HepG2 (cell line): ENCODE measurements at regions not wholly inside any gene's neighbourhood (a gene's known extent, or its start where the extent isn't known, plus 50 kb on each side); places are given as distances from the start of the nearest gene placed in this dataset.

ENCODE experiments used
- PRMT3 ChIP-seq: sonication (generic); formaldehyde crosslinking; IDR thresholded peaks from 2 replicates; pipeline ENCODE4 v1.8.1; 2022; ENCODE audit warnings: low read depth, mild to moderate bottlenecking, moderate library complexity, missing genetic modification reagents, borderline replicate concordance
- SIN3A ChIP-seq: IDR thresholded peaks from 2 replicates; pipeline ENCODE4 v1.6.1; 2011; ENCODE audit warnings: low read depth, mild to moderate bottlenecking, control low read depth, low read length, borderline replicate concordance
- ZEB1 ChIP-seq: IDR thresholded peaks from 2 replicates; pipeline ENCODE4 v1.6.1; 2012; ENCODE audit warnings: mild to moderate bottlenecking, low read depth, inconsistent platforms; ENCODE audit not compliant: insufficient replicate concordance
- ZNF660 ChIP-seq: sonication (generic); formaldehyde crosslinking; IDR thresholded peaks from 2 replicates; pipeline ENCODE4 v1.5.1; 2020; ENCODE audit warnings: mild to moderate bottlenecking, low read depth, missing genetic modification reagents, borderline replicate concordance
- ZSCAN31 ChIP-seq: sonication (generic); formaldehyde crosslinking; IDR thresholded peaks from 2 replicates; pipeline ENCODE4 v1.5.0; 2020; ENCODE audit warnings: low read depth, mild to moderate bottlenecking, missing genetic modification reagents
- TF ChIP-seq, protein P1 (sequence below): sonication (generic); formaldehyde crosslinking; IDR thresholded peaks from 2 replicates; pipeline ENCODE4 v1.4.0; 2020; ENCODE audit warnings: missing genetic modification reagents
- TF ChIP-seq, protein P2 (sequence below): IDR thresholded peaks from 2 replicates; pipeline ENCODE4 v1.4.0; 2020; ENCODE audit warnings: mild to moderate bottlenecking, missing genetic modification reagents
- TF ChIP-seq, protein P3 (sequence below): sonication (generic); formaldehyde crosslinking; IDR thresholded peaks from 2 replicates; pipeline ENCODE4 v1.5.1; 2020; ENCODE audit warnings: missing genetic modification reagents, mild to moderate bottlenecking, borderline replicate concordance
- TF ChIP-seq, protein P4 (sequence below), 2 experiments: fragments of 450-650 bp in 1 of 2; sonication (generic) in 1 of 2; formaldehyde crosslinking in 1 of 2; IDR thresholded peaks; 2 replicates each; pipeline versions ENCODE4 v1.6.1 to v1.8.0; 2016 to 2022; ENCODE audit warnings: antibody characterized with exemption in 1 of 2, mild to moderate bottlenecking in 1 of 2, missing genetic modification reagents in 1 of 2

- TF ChIP-seq, protein P1, sequence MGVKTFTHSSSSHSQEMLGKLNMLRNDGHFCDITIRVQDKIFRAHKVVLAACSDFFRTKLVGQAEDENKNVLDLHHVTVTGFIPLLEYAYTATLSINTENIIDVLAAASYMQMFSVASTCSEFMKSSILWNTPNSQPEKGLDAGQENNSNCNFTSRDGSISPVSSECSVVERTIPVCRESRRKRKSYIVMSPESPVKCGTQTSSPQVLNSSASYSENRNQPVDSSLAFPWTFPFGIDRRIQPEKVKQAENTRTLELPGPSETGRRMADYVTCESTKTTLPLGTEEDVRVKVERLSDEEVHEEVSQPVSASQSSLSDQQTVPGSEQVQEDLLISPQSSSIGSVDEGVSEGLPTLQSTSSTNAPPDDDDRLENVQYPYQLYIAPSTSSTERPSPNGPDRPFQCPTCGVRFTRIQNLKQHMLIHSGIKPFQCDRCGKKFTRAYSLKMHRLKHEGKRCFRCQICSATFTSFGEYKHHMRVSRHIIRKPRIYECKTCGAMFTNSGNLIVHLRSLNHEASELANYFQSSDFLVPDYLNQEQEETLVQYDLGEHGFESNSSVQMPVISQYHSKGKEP (CRISPR knock-in tag), result no peak
- TF ChIP-seq, protein P2, sequence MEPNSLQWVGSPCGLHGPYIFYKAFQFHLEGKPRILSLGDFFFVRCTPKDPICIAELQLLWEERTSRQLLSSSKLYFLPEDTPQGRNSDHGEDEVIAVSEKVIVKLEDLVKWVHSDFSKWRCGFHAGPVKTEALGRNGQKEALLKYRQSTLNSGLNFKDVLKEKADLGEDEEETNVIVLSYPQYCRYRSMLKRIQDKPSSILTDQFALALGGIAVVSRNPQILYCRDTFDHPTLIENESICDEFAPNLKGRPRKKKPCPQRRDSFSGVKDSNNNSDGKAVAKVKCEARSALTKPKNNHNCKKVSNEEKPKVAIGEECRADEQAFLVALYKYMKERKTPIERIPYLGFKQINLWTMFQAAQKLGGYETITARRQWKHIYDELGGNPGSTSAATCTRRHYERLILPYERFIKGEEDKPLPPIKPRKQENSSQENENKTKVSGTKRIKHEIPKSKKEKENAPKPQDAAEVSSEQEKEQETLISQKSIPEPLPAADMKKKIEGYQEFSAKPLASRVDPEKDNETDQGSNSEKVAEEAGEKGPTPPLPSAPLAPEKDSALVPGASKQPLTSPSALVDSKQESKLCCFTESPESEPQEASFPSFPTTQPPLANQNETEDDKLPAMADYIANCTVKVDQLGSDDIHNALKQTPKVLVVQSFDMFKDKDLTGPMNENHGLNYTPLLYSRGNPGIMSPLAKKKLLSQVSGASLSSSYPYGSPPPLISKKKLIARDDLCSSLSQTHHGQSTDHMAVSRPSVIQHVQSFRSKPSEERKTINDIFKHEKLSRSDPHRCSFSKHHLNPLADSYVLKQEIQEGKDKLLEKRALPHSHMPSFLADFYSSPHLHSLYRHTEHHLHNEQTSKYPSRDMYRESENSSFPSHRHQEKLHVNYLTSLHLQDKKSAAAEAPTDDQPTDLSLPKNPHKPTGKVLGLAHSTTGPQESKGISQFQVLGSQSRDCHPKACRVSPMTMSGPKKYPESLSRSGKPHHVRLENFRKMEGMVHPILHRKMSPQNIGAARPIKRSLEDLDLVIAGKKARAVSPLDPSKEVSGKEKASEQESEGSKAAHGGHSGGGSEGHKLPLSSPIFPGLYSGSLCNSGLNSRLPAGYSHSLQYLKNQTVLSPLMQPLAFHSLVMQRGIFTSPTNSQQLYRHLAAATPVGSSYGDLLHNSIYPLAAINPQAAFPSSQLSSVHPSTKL (CRISPR knock-in tag), result peak; percentile 98
- TF ChIP-seq, protein P3, sequence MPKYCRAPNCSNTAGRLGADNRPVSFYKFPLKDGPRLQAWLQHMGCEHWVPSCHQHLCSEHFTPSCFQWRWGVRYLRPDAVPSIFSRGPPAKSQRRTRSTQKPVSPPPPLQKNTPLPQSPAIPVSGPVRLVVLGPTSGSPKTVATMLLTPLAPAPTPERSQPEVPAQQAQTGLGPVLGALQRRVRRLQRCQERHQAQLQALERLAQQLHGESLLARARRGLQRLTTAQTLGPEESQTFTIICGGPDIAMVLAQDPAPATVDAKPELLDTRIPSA (CRISPR knock-in tag), result no peak
- TF ChIP-seq, protein P4, sequence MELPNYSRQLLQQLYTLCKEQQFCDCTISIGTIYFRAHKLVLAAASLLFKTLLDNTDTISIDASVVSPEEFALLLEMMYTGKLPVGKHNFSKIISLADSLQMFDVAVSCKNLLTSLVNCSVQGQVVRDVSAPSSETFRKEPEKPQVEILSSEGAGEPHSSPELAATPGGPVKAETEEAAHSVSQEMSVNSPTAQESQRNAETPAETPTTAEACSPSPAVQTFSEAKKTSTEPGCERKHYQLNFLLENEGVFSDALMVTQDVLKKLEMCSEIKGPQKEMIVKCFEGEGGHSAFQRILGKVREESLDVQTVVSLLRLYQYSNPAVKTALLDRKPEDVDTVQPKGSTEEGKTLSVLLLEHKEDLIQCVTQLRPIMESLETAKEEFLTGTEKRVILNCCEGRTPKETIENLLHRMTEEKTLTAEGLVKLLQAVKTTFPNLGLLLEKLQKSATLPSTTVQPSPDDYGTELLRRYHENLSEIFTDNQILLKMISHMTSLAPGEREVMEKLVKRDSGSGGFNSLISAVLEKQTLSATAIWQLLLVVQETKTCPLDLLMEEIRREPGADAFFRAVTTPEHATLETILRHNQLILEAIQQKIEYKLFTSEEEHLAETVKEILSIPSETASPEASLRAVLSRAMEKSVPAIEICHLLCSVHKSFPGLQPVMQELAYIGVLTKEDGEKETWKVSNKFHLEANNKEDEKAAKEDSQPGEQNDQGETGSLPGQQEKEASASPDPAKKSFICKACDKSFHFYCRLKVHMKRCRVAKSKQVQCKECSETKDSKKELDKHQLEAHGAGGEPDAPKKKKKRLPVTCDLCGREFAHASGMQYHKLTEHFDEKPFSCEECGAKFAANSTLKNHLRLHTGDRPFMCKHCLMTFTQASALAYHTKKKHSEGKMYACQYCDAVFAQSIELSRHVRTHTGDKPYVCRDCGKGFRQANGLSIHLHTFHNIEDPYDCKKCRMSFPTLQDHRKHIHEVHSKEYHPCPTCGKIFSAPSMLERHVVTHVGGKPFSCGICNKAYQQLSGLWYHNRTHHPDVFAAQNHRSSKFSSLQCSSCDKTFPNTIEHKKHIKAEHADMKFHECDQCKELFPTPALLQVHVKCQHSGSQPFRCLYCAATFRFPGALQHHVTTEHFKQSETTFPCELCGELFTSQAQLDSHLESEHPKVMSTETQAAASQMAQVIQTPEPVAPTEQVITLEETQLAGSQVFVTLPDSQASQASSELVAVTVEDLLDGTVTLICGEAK (IDR thresholded peaks at IDR 0.05), result no peak
- TF ChIP-seq, protein P4 (CRISPR knock-in tag; IDR thresholded peaks at IDR 0.05), result no peak
- TF ChIP-seq SIN3A (no peak), ZNF660 (CRISPR knock-in tag) (no peak), ZSCAN31 (CRISPR knock-in tag) (no peak), ZEB1 (no peak), PRMT3 (no peak)
Measured at GRCh38 chr18:31241900-31242409, 76.0 kb upstream of the DSG1 start (continued).
